Activated CD4-positive, alpha-beta T cell treated with anti-CD3 and anti-CD28 coated beads for 36 hours (primary cell): ENCODE measurements at regions not wholly inside any gene's neighbourhood (a gene's known extent, or its start where the extent isn't known, plus 50 kb on each side); places are given as distances from the start of the nearest gene placed in this dataset.
A peak's percentile ranks its signal among the peaks of the same experiment; 100 is the strongest.
"Not testable (repeated sequence)": the region's sequence is repeated elsewhere in the genome, so short reads cannot be mapped to it uniquely, and the experiment has no call there.

Experiments
- ATAC-seq: fragments of 200-7000 bp; cut with Tn5 transposase; one replicate; pipeline ENCODE4 v1.10.0; 2021; ENCODE audit warnings: mild to moderate bottlenecking, moderate library complexity
- CTCF ChIA-PET: fragments of 350-600 bp; sonication (Branson Sonifier 250); formaldehyde crosslinking; loops from one replicate; lab custom pipeline; 2021; ENCODE audit warnings: antibody characterized with exemption; lab: Charles Lee
- POLR2A ChIA-PET: fragments of 350-600 bp; sonication (Branson Sonifier 250); formaldehyde crosslinking; loops from one replicate; lab custom pipeline; 2021; ENCODE audit warnings: antibody characterized with exemption, inconsistent platforms; lab: Charles Lee
- DNase-seq: peaks from one replicate; pipeline ENCODE4 v3.0.0-alpha.2; 2020
- H3K27ac Mint-ChIP-seq: one replicate; pipeline ENCODE4 v1.8.0; 2021; ENCODE audit warnings: mixed read lengths
- H3K27me3 Mint-ChIP-seq: one replicate; pipeline ENCODE4 v1.8.0; 2021; ENCODE audit warnings: mixed read lengths
- H3K36me3 Mint-ChIP-seq: one replicate; pipeline ENCODE4 v1.8.0; 2021; ENCODE audit warnings: low read depth, mixed read lengths
- H3K4me1 Mint-ChIP-seq: one replicate; pipeline ENCODE4 v1.8.0; 2021; ENCODE audit warnings: mixed read lengths
- H3K4me3 Mint-ChIP-seq: one replicate; pipeline ENCODE4 v1.8.0; 2021; ENCODE audit warnings: mild to moderate bottlenecking, moderate library complexity, mixed read lengths
- H3K9me3 Mint-ChIP-seq: one replicate; pipeline ENCODE4 v1.8.0; 2021; ENCODE audit warnings: low read depth, mixed read lengths
- intact Hi-C, 2 experiments: fragments of 100-400 bp; cut with DNase I in 1 of 2; cut with micrococcal nuclease in 1 of 2; formaldehyde crosslinking; loops; one replicate each; pipeline versions ENCODE4 v1.14.2 to v1.15.1; 2022 to 2024; cut with DNase I, micrococcal nuclease

GRCh38 chr13:59437544-59438301, 726.0 kb downstream of the DIAPH3 start:
- POLR2A ChIA-PET, result no interaction called here
- ATAC-seq, result no peak
- peaks cover 7% of the 10 kb centered on the region for H3K4me1 Mint-ChIP-seq

GRCh38 chr13:59439776-59440428, 723.8 kb downstream of the DIAPH3 start:
- Mint-ChIP-seq H3K36me3 (no peaks in the 10 kb centered on the region), H3K27ac (no peak overlapping the region), H3K4me1 (peaks cover 7% of the 10 kb centered on the region), H3K27me3 (peaks cover 11% of the 10 kb centered on the region), H3K9me3 (peaks cover 4% of the 10 kb centered on the region), H3K4me3 (no peak overlapping the region)
- intact Hi-C loops, result no loop called here
- ChIA-PET POLR2A (no interaction called here), CTCF (no interaction called here)
- DNase-seq (no peak), ATAC-seq (no peak)

More at GRCh38 chr13:59437544-59438301, 726.0 kb downstream of the DIAPH3 start:
- DNase-seq, result no peak
- Mint-ChIP-seq H3K27me3 (peaks cover 9% of the 10 kb centered on the region), H3K4me3 (no peak overlapping the region), H3K27ac (no peak overlapping the region), H3K36me3 (no peaks in the 10 kb centered on the region), H3K9me3 (peaks cover 21% of the 10 kb centered on the region)
- intact Hi-C loops, result no loop called here
- CTCF ChIA-PET, result interaction anchor here (0.6 to 1.1 kb wide), 2 partner anchors 11 to 46 kb away, joined by 3 read pairs; no protein-coding TSS in a partner anchor

- ATAC-seq, POLR2A ChIA-PET, H3K4me1 Mint-ChIP-seq, H3K36me3 Mint-ChIP-seq, H3K27ac Mint-ChIP-seq, H3K9me3 Mint-ChIP-seq, intact Hi-C loops: not testable (repeated sequence)
- CTCF ChIA-PET, result interaction anchor here (1.0 kb wide), 1 partner anchor 49 kb away, joined by 3 read pairs; no protein-coding TSS in a partner anchor
- H3K27me3 Mint-ChIP-seq, result peaks cover 11% of the 10 kb centered on the region
- DNase-seq, result peak; percentile 12
- peak overlapping the region; percentile 57 for H3K4me3 Mint-ChIP-seq
Measured at GRCh38 chr13:59441068-59441467, 722.7 kb downstream of the DIAPH3 start.

GRCh38 chr13:59441596-59442280, 722.0 kb downstream of the DIAPH3 start:
- Mint-ChIP-seq H3K4me3 (peak overlapping the region; percentile 57), H3K27ac (no peak overlapping the region), H3K27me3 (peaks cover 11% of the 10 kb centered on the region), H3K36me3 (no peaks in the 10 kb centered on the region), H3K4me1 (peaks cover 7% of the 10 kb centered on the region), H3K9me3 (no peaks in the 10 kb centered on the region)
- ChIA-PET POLR2A (no interaction called here), CTCF (no interaction called here)
- intact Hi-C loops, result no loop called here
- no peak for DNase-seq
- no peak for ATAC-seq

GRCh38 chr13:59442461-59442860, 721.3 kb downstream of the DIAPH3 start:
- Mint-ChIP-seq H3K4me1 (peaks cover 7% of the 10 kb centered on the region), H3K4me3 (no peak overlapping the region), H3K27me3 (peaks cover 11% of the 10 kb centered on the region), H3K36me3 (no peaks in the 10 kb centered on the region), H3K27ac (no peak overlapping the region), H3K9me3 (no peaks in the 10 kb centered on the region)
- intact Hi-C loops, result no loop called here
- POLR2A ChIA-PET, result no interaction called here
- ATAC-seq (no peak), DNase-seq (no peak)
- CTCF ChIA-PET, result interaction anchor here (0.7 kb wide), 1 partner anchor 144 kb away, joined by 3 read pairs; no protein-coding TSS in a partner anchor

GRCh38 chr13:59442944-59443486, 720.7 kb downstream of the DIAPH3 start:
- no peaks in the 10 kb centered on the region for H3K9me3 Mint-ChIP-seq
- DNase-seq (no peak), ATAC-seq (no peak)
- peaks cover 11% of the 10 kb centered on the region for H3K27me3 Mint-ChIP-seq
- intact Hi-C loops, result no loop called here
- CTCF ChIA-PET, result interaction anchor here (0.7 kb wide), 1 partner anchor 143 kb away, joined by 3 read pairs; no protein-coding TSS in a partner anchor
- H3K27ac Mint-ChIP-seq, result no peak overlapping the region
- POLR2A ChIA-PET, result no interaction called here
- H3K4me1 Mint-ChIP-seq, result peaks cover 5% of the 10 kb centered on the region
- H3K4me3 Mint-ChIP-seq, result no peak overlapping the region
- no peaks in the 10 kb centered on the region for H3K36me3 Mint-ChIP-seq

- Mint-ChIP-seq H3K27me3 (peaks cover 11% of the 10 kb centered on the region), H3K27ac (no peak overlapping the region), H3K4me3 (no peak overlapping the region), H3K36me3 (no peaks in the 10 kb centered on the region), H3K4me1 (peaks cover 5% of the 10 kb centered on the region), H3K9me3 (no peaks in the 10 kb centered on the region)
- no peak for DNase-seq
- intact Hi-C loops, result no loop called here
- ATAC-seq, result no peak
- POLR2A ChIA-PET, result no interaction called here
- CTCF ChIA-PET, result no interaction called here
Measured at GRCh38 chr13:59444210-59444857, 719.4 kb downstream of the DIAPH3 start.

- CTCF ChIA-PET, result no interaction called here
- DNase-seq (no peak), ATAC-seq (no peak)
- H3K4me1 Mint-ChIP-seq, result peaks cover 5% of the 10 kb centered on the region
- no peaks in the 10 kb centered on the region for H3K36me3 Mint-ChIP-seq
- H3K27ac Mint-ChIP-seq, result no peak overlapping the region
- intact Hi-C loops, result no loop called here
- H3K9me3 Mint-ChIP-seq, result no peaks in the 10 kb centered on the region
- H3K4me3 Mint-ChIP-seq, result no peak overlapping the region
- POLR2A ChIA-PET, result no interaction called here
- H3K27me3 Mint-ChIP-seq, result peaks cover 10% of the 10 kb centered on the region
Measured at GRCh38 chr13:59445812-59446211, 717.9 kb downstream of the DIAPH3 start.

GRCh38 chr13:59446391-59446790, 717.3 kb downstream of the DIAPH3 start:
- H3K27me3 Mint-ChIP-seq, result peaks cover 5% of the 10 kb centered on the region

GRCh38 chr13:59447031-59447430, 716.7 kb downstream of the DIAPH3 start:
- Mint-ChIP-seq H3K27ac (no peak overlapping the region), H3K36me3 (no peaks in the 10 kb centered on the region), H3K4me1 (no peaks in the 10 kb centered on the region), H3K9me3 (no peaks in the 10 kb centered on the region), H3K27me3 (peaks cover 6% of the 10 kb centered on the region), H3K4me3 (no peak overlapping the region)
- ChIA-PET POLR2A (no interaction called here), CTCF (no interaction called here)
- DNase-seq (no peak), ATAC-seq (no peak)
- intact Hi-C loops, result no loop called here

More at GRCh38 chr13:59446391-59446790, 717.3 kb downstream of the DIAPH3 start:
- DNase-seq (no peak), ATAC-seq (no peak)
- Mint-ChIP-seq H3K27ac (no peak overlapping the region), H3K4me1 (peaks cover under 1% of the 10 kb centered on the region), H3K9me3 (no peaks in the 10 kb centered on the region), H3K36me3 (no peaks in the 10 kb centered on the region), H3K4me3 (no peak overlapping the region)
- intact Hi-C loops, result no loop called here
- ChIA-PET CTCF (no interaction called here), POLR2A (no interaction called here)
